Progenitor cell of endocrine pancreas (in vitro differentiated cells): ENCODE measurements at regions not wholly inside any gene's neighbourhood (a gene's known extent, or its start where the extent isn't known, plus 50 kb on each side); places are given as distances from the start of the nearest gene placed in this dataset.
"Not testable (repeated sequence)": the region's sequence is repeated elsewhere in the genome, so short reads cannot be mapped to it uniquely, and the experiment has no call there.

Experiments
- DNase-seq: peaks from one replicate; pipeline ENCODE4 v3.0.0; 2021; ENCODE audit warnings: low spot score; ENCODE audit not compliant: unreplicated experiment
- H3K27ac Mint-ChIP-seq: 2 replicates; pipeline ENCODE4 v1.8.0; 2021; ENCODE audit warnings: mild to moderate bottlenecking, moderate library complexity, mixed read lengths
- H3K27me3 Mint-ChIP-seq: 2 replicates; pipeline ENCODE4 v1.8.0; 2021; ENCODE audit warnings: mixed read lengths
- H3K36me3 Mint-ChIP-seq: 2 replicates; pipeline ENCODE4 v1.8.0; 2022; ENCODE audit warnings: mixed read lengths; ENCODE audit not compliant: insufficient read depth
- H3K4me1 Mint-ChIP-seq: 2 replicates; pipeline ENCODE4 v1.8.0; 2021; ENCODE audit warnings: low read depth, mixed read lengths
- H3K4me3 Mint-ChIP-seq: 2 replicates; pipeline ENCODE4 v1.8.0; 2021; ENCODE audit warnings: low read depth, mild to moderate bottlenecking, moderate library complexity, mixed read lengths
- H3K9me3 Mint-ChIP-seq: 2 replicates; pipeline ENCODE4 v1.8.0; 2021; ENCODE audit warnings: low read depth, mixed read lengths
- CTCF ChIP-seq: fragments of 200-600 bp; sonication (generic); IDR thresholded peaks from one replicate; pipeline ENCODE4 v1.5.0; 2021; ENCODE audit warnings: antibody characterized with exemption, mild to moderate bottlenecking; ENCODE audit not compliant: unreplicated experiment

DNA sequence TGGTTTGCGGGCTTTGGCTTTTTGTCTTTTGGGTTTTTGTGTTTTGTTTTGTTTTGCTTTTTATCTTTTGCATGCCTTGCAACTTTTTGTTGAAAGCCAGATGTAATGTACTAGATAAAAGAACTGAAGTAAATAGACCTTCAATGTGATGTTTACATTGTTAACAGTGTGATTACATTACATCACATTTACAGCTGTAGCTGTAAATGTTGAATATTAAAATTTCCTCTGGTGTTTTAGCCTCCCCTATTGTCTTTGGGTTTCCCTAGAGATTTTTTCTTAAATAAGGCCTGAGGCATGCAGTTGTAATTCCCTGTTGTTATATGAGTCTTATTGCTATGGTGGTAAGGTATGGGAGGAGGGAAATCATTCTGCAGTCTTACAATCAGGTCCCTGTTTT, 275.0 kb downstream of the PARM1 start:
- no peak for TF ChIP-seq CTCF
- Mint-ChIP-seq H3K9me3 (peaks cover 3% of the 10 kb centered on the region), H3K4me3 (no peak overlapping the region), H3K27ac (no peak overlapping the region), H3K36me3 (no peaks in the 10 kb centered on the region), H3K27me3 (no peaks in the 10 kb centered on the region), H3K4me1 (no peaks in the 10 kb centered on the region)
- no peak for DNase-seq

DNA sequence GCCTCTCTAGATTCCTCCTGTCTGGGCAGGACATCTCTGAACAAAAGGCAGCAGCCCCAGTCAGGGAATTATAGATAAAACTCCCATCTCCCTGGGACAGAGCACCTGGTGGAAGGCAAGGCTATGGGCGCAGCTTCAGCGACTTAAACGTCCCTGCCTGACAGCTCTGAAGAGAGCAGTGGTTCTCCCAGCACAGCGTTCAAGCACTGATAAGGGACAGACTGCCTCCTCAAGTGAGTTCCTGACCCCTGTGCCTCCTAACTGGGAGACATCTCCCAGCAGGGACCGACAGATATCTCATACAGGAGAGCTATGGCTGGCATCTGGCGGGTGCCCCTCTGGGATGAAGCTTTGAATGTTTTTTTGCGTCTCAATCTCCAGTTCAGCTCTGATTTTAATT, 262.2 kb downstream of the PARM1 start:
- no peak for TF ChIP-seq CTCF
- no peak overlapping the region for H3K27ac Mint-ChIP-seq
- peaks cover 7% of the 10 kb centered on the region for H3K9me3 Mint-ChIP-seq
- no peaks in the 10 kb centered on the region for H3K4me1 Mint-ChIP-seq
- no peak overlapping the region for H3K4me3 Mint-ChIP-seq
- no peak for DNase-seq
- H3K27me3 Mint-ChIP-seq = peaks cover 4% of the 10 kb centered on the region
- H3K36me3 Mint-ChIP-seq = no peaks in the 10 kb centered on the region

DNA sequence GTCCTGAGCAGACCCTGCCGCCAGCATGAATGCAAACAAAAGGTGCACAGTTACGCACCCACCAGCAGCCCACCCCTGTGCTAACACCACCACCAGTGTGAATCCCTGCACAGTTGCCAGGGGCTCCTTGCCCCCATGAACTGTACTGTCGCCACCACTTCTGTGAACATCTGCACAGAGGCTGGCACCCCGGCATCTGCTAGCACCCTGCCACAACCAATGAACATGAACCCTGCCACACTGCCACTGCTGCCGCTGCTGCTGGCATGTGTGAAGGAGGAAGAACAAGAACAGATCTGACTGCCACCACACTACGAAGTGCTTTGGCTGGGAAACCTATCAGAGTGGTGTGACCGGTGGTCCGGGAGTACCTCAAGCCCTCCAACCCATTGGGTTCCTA, 261.3 kb downstream of the PARM1 start:
- H3K4me3 Mint-ChIP-seq = no peak overlapping the region
- no peak overlapping the region for H3K27ac Mint-ChIP-seq
- peaks cover 4% of the 10 kb centered on the region for H3K9me3 Mint-ChIP-seq
- DNase-seq = no peak
- TF ChIP-seq CTCF = no peak
- peaks cover 4% of the 10 kb centered on the region for H3K27me3 Mint-ChIP-seq
- H3K4me1 Mint-ChIP-seq = no peaks in the 10 kb centered on the region
- no peaks in the 10 kb centered on the region for H3K36me3 Mint-ChIP-seq

DNA sequence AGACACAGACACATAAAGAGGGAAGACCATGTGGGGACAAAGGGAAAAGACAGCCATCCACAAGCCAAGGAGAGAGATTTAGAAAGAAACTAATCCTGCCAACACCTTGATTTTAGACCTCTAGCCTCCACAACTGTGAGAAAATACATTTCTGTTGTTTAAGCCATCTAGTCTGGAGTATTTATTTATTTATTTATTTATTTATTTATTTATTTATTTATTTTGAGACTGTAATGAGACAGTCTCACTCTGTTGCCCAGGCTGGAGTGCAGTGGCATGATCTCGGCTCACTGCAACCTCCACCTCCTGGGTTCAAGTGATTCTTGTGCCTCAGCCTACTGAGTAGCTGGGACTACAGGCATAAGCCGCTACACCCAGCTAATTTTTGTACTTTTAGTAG, 259.3 kb downstream of the PARM1 start:
- not testable (repeated sequence) for H3K36me3 Mint-ChIP-seq, H3K4me1 Mint-ChIP-seq, H3K27me3 Mint-ChIP-seq, H3K9me3 Mint-ChIP-seq, H3K27ac Mint-ChIP-seq, DNase-seq, H3K4me3 Mint-ChIP-seq

GRCh38 chr4:75189711-75190335, 256.9 kb downstream of the PARM1 start:
- no peak for TF ChIP-seq CTCF
- Mint-ChIP-seq H3K4me1 (no peaks in the 10 kb centered on the region), H3K36me3 (no peaks in the 10 kb centered on the region), H3K4me3 (no peak overlapping the region), H3K27ac (no peak overlapping the region), H3K27me3 (peaks cover 4% of the 10 kb centered on the region), H3K9me3 (peaks cover 6% of the 10 kb centered on the region)
- DNase-seq = no peak
